ENCODE measurements at regions not wholly inside any gene's neighbourhood (a gene's known extent, or its start where the extent isn't known, plus 50 kb on each side); places are given as distances from the start of the nearest gene placed in this dataset.

- TF ChIP-seq, protein P1, sequence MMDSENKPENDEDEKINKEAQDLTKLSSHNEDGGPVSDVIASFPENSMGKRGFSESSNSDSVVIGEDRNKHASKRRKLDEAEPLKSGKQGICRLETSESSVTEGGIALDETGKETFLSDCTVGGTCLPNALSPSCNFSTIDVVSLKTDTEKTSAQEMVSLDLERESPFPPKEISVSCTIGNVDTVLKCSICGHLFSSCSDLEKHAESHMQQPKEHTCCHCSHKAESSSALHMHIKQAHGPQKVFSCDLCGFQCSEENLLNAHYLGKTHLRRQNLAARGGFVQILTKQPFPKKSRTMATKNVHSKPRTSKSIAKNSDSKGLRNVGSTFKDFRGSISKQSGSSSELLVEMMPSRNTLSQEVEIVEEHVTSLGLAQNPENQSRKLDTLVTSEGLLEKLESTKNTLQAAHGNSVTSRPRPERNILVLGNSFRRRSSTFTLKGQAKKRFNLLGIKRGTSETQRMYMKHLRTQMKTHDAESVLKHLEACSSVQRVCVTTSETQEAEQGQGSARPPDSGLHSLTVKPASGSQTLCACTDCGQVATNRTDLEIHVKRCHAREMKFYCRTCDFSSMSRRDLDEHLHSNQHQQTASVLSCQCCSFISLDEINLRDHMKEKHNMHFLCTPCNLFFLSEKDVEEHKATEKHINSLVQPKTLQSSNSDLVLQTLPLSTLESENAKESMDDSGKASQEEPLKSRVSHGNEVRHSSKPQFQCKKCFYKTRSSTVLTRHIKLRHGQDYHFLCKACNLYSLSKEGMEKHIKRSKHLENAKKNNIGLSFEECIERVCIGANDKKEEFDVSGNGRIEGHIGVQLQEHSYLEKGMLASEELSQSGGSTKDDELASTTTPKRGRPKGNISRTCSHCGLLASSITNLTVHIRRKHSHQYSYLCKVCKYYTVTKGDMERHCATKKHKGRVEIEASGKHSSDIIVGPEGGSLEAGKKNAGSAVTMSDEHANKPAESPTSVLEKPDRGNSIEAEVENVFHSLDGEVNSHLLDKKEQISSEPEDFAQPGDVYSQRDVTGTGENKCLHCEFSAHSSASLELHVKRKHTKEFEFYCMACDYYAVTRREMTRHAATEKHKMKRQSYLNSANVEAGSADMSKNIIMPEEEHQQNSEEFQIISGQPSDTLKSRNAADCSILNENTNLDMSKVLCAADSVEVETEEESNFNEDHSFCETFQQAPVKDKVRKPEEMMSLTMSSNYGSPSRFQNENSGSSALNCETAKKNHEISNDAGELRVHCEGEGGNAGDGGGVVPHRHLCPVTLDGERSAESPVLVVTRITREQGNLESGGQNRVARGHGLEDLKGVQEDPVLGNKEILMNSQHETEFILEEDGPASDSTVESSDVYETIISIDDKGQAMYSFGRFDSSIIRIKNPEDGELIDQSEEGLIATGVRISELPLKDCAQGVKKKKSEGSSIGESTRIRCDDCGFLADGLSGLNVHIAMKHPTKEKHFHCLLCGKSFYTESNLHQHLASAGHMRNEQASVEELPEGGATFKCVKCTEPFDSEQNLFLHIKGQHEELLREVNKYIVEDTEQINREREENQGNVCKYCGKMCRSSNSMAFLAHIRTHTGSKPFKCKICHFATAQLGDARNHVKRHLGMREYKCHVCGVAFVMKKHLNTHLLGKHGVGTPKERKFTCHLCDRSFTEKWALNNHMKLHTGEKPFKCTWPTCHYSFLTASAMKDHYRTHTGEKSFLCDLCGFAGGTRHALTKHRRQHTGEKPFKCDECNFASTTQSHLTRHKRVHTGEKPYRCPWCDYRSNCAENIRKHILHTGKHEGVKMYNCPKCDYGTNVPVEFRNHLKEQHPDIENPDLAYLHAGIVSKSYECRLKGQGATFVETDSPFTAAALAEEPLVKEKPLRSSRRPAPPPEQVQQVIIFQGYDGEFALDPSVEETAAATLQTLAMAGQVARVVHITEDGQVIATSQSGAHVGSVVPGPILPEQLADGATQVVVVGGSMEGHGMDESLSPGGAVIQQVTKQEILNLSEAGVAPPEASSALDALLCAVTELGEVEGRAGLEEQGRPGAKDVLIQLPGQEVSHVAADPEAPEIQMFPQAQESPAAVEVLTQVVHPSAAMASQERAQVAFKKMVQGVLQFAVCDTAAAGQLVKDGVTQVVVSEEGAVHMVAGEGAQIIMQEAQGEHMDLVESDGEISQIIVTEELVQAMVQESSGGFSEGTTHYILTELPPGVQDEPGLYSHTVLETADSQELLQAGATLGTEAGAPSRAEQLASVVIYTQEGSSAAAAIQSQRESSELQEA (IDR thresholded peaks at IDR 0.05; ENCODE audit: low read depth) = no peak
- TF ChIP-seq ZNF717 (CRISPR knock-in tag; IDR thresholded peaks at IDR 0.05) (no peak), ZNF778 (CRISPR knock-in tag; IDR thresholded peaks at IDR 0.05) (no peak), BRF1 (IDR thresholded peaks at IDR 0.05; ENCODE audit: borderline replicate concordance, extremely low read depth, insufficient read length) (no peak)
- TF ChIP-seq, protein P2, sequence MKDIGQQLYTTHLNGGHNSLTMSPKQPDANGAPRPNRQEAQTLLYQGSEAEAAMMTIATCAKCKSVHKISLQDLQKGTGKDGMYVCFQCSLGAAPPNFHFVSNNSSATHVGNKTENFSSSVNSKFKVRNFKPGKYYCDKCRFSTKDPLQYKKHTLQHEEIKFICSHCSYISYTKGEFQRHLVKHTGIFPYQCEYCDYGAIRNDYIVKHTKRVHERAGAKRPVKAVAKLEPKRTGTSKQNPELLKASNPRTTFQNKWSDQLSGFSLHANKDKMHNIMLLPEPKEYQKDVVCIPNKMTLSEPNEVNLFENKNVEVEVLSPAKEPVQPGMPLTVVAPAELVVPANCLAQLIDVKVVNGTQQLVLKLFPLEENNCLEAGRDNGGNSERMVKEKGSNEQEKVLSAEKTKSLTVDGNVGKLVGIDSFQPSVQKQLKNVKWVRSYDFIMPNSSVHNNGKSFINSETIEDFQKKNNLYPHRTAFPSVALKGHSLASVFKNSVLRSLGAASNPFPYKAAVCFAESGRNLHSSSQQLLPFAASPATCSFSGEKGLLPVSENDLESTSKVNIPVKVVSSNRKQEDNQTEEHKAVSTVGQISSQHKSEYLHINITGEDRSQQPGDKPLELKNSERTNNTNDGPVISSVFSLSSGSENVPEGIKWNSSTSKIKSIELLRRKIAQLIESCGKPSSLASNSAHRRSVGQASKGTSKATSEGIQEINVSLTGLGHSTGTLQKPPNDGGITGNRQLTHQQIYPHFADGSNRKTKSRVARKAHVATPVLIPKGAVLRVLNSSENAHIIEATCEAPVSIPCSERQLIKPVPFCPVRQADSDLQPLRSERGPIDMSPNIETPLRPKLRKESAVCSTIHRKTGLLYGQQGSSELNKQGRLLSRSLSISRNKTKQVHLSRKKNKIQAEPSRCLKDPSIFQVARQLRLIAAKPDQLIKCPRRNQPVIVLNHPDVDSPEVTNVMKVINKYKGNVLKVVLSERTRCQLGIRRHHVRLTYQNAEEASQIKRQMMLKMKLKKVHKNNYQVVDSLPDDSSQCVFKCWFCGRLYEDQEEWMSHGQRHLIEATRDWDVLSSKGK (CRISPR knock-in tag; IDR thresholded peaks at IDR 0.05) = no peak
Measured at GRCh38 chr2:107393516-107393915, 433.2 kb upstream of the RGPD4 start (continued).

Measured in K562 (cell line).